HCT116 (cell line): ENCODE measurements at regions not wholly inside any gene's neighbourhood (a gene's known extent, or its start where the extent isn't known, plus 50 kb on each side); places are given as distances from the start of the nearest gene placed in this dataset.

ENCODE experiments used
- ATAC-seq: fragments of 200-7000 bp; cut with Tn5 transposase; 2 replicates; pipeline ENCODE4 v1.9.1; 2020; ENCODE audit warnings: mild to moderate bottlenecking, moderate library complexity
- BruUV-seq: library from RNA; stranded (reverse); fragments of 400-500 nt; replicated peaks from 2 replicates; lab custom pipeline; 2021; lab: Mats Ljungman, UMichigan
- CTCF ChIA-PET: fragments of 300-600 bp; sonication (Branson Sonifier 250); formaldehyde crosslinking; loops from one replicate; lab custom pipeline; 2021; ENCODE audit warnings: antibody characterized with exemption; lab: Charles Lee
- POLR2A ChIA-PET: fragments of 300-600, 350-600 bp; sonication (Branson Sonifier 250); formaldehyde crosslinking; loops from one replicate; lab custom pipeline; 2021; ENCODE audit warnings: antibody characterized with exemption; lab: Charles Lee
- RAD21 ChIA-PET, 2 experiments: fragments of 300-600 bp; sonication (Branson Sonifier 250); formaldehyde crosslinking; loops; one replicate each; lab custom pipeline; 2023; ENCODE audit warnings: low total read pairs in 2 of 2; ENCODE audit not compliant: uncharacterized antibody in 2 of 2, unreplicated experiment in 2 of 2, low non-redundant PET in 1 of 2; lab: Charles Lee
- DNase-seq: peaks from one replicate; pipeline ENCODE4 v3.0.0-alpha.2; 2010; ENCODE audit warnings: low read depth, low spot score
- H2AFZ ChIP-seq: fragments of 200-600 bp; shearing (Covaris generic), sonication (generic); 2 replicates; pipeline ENCODE4 v1.6.1; 2017; ENCODE audit warnings: low read depth, mixed run types, mixed read lengths, antibody characterized with exemption, low read length; ENCODE audit not compliant: poor library complexity, severe bottlenecking
- H3K27ac ChIP-seq: 2 replicates; pipeline ENCODE4 v1.5.1; 2012; ENCODE audit warnings: low read depth, low read length
- H3K27me3 ChIP-seq: fragments of 200-600 bp; sonication (generic); 2 replicates; pipeline ENCODE4 v1.6.1; 2016; ENCODE audit warnings: mixed run types, low read length, mixed read lengths; ENCODE audit not compliant: insufficient read depth
- H3K36me3 ChIP-seq, 2 experiments: fragments of 200-500 bp in 1 of 2; fragments of 200-600 bp in 1 of 2; sonication (Bioruptor generic) in 1 of 2; sonication (generic) in 1 of 2; 2 replicates each; pipeline versions ENCODE4 v1.5.1 to v1.6.1; 2014 to 2016; ENCODE audit warnings: low read length in 2 of 2, inconsistent platforms in 1 of 2, mixed read lengths in 1 of 2, mixed run types in 1 of 2; ENCODE audit not compliant: insufficient read depth in 2 of 2, control insufficient read depth in 1 of 2
- H3K4me1 ChIP-seq, 2 experiments: fragments of 200-600 bp in 1 of 2; sonication (generic) in 1 of 2; 2 replicates each; pipeline versions ENCODE4 v1.5.1 to v1.6.1; 2012 to 2017; ENCODE audit warnings: low read length in 2 of 2, inconsistent platforms in 1 of 2, mild to moderate bottlenecking in 1 of 2, mixed read lengths in 1 of 2, mixed run types in 1 of 2, moderate library complexity in 1 of 2; ENCODE audit not compliant: insufficient read depth in 2 of 2, control insufficient read depth in 1 of 2
- H3K4me2 ChIP-seq: fragments of 200-600 bp; sonication (generic); 2 replicates; pipeline ENCODE4 v1.6.1; 2017; ENCODE audit warnings: mixed run types, low read length, mixed read lengths
- H3K4me3 ChIP-seq, 2 experiments: fragments of 200-600 bp in 1 of 2; sonication (generic) in 1 of 2; replicated peaks in 1 of 2; 2 replicates each; pipeline ENCODE4 v1.5.1; 2011 to 2016; ENCODE audit warnings: low read length in 2 of 2, control low read depth in 1 of 2, low read depth in 1 of 2, mild to moderate bottlenecking in 1 of 2, mixed read lengths in 1 of 2, mixed run types in 1 of 2
- H3K79me2 ChIP-seq: fragments of 200-600 bp; sonication (generic); 2 replicates; pipeline ENCODE4 v1.6.1; 2017; ENCODE audit warnings: mild to moderate bottlenecking, mixed run types, low read length, moderate library complexity, mixed read lengths; ENCODE audit not compliant: insufficient read depth
- H3K9ac ChIP-seq: fragments of 200-600 bp; sonication (generic); 2 replicates; pipeline ENCODE4 v1.6.1; 2016; ENCODE audit warnings: low read length, mixed read lengths
- H3K9me2 ChIP-seq: fragments of 200-600 bp; sonication (generic), shearing (Covaris generic); 2 replicates; pipeline ENCODE4 v1.6.1; 2017; ENCODE audit warnings: mixed run types, mild to moderate bottlenecking, moderate library complexity; ENCODE audit not compliant: insufficient read depth
- H3K9me3 ChIP-seq, 2 experiments: fragments of 200-500 bp in 1 of 2; fragments of 200-600 bp in 1 of 2; sonication (Bioruptor generic) in 1 of 2; sonication (generic) in 1 of 2; 2 replicates each; pipeline ENCODE4 v1.6.1; 2014 to 2017; ENCODE audit warnings: low read length in 2 of 2, mixed read lengths in 2 of 2, inconsistent platforms in 1 of 2, low read depth in 1 of 2, mild to moderate bottlenecking in 1 of 2, mixed run types in 1 of 2, moderate library complexity in 1 of 2; ENCODE audit not compliant: control insufficient read depth in 1 of 2, insufficient read depth in 1 of 2
- H4K20me1 ChIP-seq: fragments of 200-600 bp; sonication (generic), shearing (Covaris generic); 2 replicates; pipeline ENCODE4 v1.6.1; 2017; ENCODE audit warnings: mixed run types, mild to moderate bottlenecking, moderate library complexity; ENCODE audit not compliant: insufficient read depth
- CBX3 ChIP-seq: IDR thresholded peaks from 2 replicates; pipeline ENCODE4 v1.6.1; 2012; ENCODE audit warnings: low read depth
- CEBPB ChIP-seq: IDR thresholded peaks from 2 replicates; pipeline ENCODE4 v1.6.1; 2012; ENCODE audit warnings: low read depth
- EGR1 ChIP-seq: IDR thresholded peaks from 2 replicates; pipeline ENCODE4 v1.6.1; 2012; ENCODE audit warnings: low read depth
- ELF1 ChIP-seq: IDR thresholded peaks from 2 replicates; pipeline ENCODE4 v1.6.1; 2012; ENCODE audit warnings: low read depth, borderline replicate concordance
- EZH2 ChIP-seq: fragments of 200-600 bp; sonication (generic); IDR thresholded peaks from 2 replicates; pipeline ENCODE4 v1.6.1; 2017; ENCODE audit warnings: antibody characterized with exemption, mixed run types
- JUND ChIP-seq: IDR thresholded peaks from 2 replicates; pipeline ENCODE4 v1.6.1; 2012
- POLR2A ChIP-seq: IDR thresholded peaks from 2 replicates; pipeline ENCODE4 v1.7.0; 2011; ENCODE audit warnings: borderline replicate concordance; ENCODE audit not compliant: insufficient read depth, insufficient read length; ENCODE audit errors: extremely low read depth
- POLR2AphosphoS5 ChIP-seq: IDR thresholded peaks from 2 replicates; pipeline ENCODE4 v1.6.1; 2011; ENCODE audit warnings: mild to moderate bottlenecking, low read depth, low read length, moderate library complexity
- RAD21 ChIP-seq: IDR thresholded peaks from 2 replicates; pipeline ENCODE4 v1.6.1; 2012; ENCODE audit warnings: low read depth, mild to moderate bottlenecking
- SIN3A ChIP-seq: IDR thresholded peaks from 2 replicates; pipeline ENCODE4 v1.6.1; 2012; ENCODE audit warnings: low read depth
- SP1 ChIP-seq: IDR thresholded peaks from 2 replicates; pipeline ENCODE4 v1.6.1; 2012; ENCODE audit warnings: low read depth
- SRF ChIP-seq: IDR thresholded peaks from 2 replicates; pipeline ENCODE4 v1.6.1; 2012; ENCODE audit warnings: low read depth
- TCF7L2 ChIP-seq: IDR thresholded peaks from 2 replicates; pipeline ENCODE4 v1.7.0; 2011; ENCODE audit warnings: borderline replicate concordance, inconsistent platforms; ENCODE audit not compliant: insufficient read depth, insufficient read length; ENCODE audit errors: extremely low read depth
- YY1 ChIP-seq: IDR thresholded peaks from 2 replicates; pipeline ENCODE4 v1.6.1; 2011; ENCODE audit warnings: low read length, low read depth, moderate library complexity, mild to moderate bottlenecking; ENCODE audit not compliant: insufficient replicate concordance; ENCODE audit errors: extremely low read depth
- ZFX ChIP-seq: fragments of 450-650 bp; IDR thresholded peaks from 2 replicates; pipeline ENCODE4 v1.6.1; 2017
- ZNF274 ChIP-seq: fragments of 200-500 bp; sonication (Bioruptor generic); IDR thresholded peaks from 2 replicates; pipeline ENCODE4 v1.6.1; 2014; ENCODE audit warnings: mild to moderate bottlenecking, low read depth, low read length, inconsistent platforms
- intact Hi-C: fragments of 100-400 bp; cut with micrococcal nuclease; formaldehyde crosslinking; loops from 2 replicates; pipeline ENCODE4 v1.10.0; 2022
- TF ChIP-seq, protein P1 (sequence below): IDR thresholded peaks from 2 replicates; pipeline ENCODE4 v1.6.1; 2012
- TF ChIP-seq, protein P2 (sequence below): IDR thresholded peaks from 2 replicates; pipeline ENCODE4 v1.6.1; 2012
- TF ChIP-seq, protein P3 (sequence below): IDR thresholded peaks from 2 replicates; pipeline ENCODE4 v1.6.1; 2011; ENCODE audit warnings: mild to moderate bottlenecking, low read length, moderate library complexity; ENCODE audit not compliant: insufficient replicate concordance; ENCODE audit errors: extremely low read depth
- TF ChIP-seq, protein P4 (sequence below): IDR thresholded peaks from 2 replicates; pipeline ENCODE4 v1.6.1; 2012; ENCODE audit warnings: low read depth

DNA sequence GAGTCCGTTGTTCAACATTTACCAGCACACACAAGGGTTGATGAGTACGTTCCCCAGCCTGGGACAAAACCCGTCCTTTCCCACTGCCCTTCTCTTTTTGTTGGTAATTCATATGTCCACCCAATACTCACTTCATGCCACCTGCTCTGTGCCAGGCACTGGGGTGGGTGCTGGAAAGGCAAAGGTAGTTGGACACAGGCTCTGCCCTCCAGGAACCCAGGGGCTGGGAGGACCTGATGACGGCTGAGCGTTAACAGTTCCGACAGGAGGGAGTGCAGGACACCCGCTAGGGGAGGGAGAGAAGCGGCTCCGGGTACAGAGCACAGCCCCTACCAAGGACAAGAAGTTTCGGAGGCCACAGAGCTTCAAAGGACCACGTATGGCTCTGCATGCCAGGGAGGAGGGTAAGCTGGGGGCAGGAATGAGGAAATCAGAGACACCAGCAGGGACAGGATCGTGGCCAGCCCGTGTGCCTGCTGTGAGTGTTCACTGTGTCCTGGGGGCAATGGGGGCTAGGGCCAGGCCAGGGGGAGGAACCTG, 134.1 kb upstream of the GPC1 start:
- CTCF ChIA-PET = no interaction called here
- peaks cover 0 to 3% of the 10 kb centered on the region in 2 experiments; a peak in 2 of 4 replicates for H3K4me1 ChIP-seq
- no peaks in the 10 kb centered on the region for H3K9me2 ChIP-seq
- no peaks in the 10 kb centered on the region for H4K20me1 ChIP-seq
- no TSS peak for BruUV-seq
- intact Hi-C loops = no loop called here
- H3K9me3 ChIP-seq = no peaks in the 10 kb centered on the region
- H2AFZ ChIP-seq = no peak overlapping the region
- TF ChIP-seq EGR1 (no peak), ELF1 (no peak), RAD21 (no peak), CBX3 (no peak), ZFX (no peak), TCF7L2 (no peak), EZH2 (no peak), SP1 (no peak), ZNF274 (no peak), YY1 (no peak), CEBPB (no peak), SIN3A (no peak), SRF (no peak), POLR2AphosphoS5 (no peak), POLR2A (no peak), JUND (no peak)
- TF ChIP-seq, protein P1, sequence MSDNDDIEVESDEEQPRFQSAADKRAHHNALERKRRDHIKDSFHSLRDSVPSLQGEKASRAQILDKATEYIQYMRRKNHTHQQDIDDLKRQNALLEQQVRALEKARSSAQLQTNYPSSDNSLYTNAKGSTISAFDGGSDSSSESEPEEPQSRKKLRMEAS = no peak
- TF ChIP-seq, protein P2, sequence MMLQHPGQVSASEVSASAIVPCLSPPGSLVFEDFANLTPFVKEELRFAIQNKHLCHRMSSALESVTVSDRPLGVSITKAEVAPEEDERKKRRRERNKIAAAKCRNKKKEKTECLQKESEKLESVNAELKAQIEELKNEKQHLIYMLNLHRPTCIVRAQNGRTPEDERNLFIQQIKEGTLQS = no peak
- TF ChIP-seq, protein P3, sequence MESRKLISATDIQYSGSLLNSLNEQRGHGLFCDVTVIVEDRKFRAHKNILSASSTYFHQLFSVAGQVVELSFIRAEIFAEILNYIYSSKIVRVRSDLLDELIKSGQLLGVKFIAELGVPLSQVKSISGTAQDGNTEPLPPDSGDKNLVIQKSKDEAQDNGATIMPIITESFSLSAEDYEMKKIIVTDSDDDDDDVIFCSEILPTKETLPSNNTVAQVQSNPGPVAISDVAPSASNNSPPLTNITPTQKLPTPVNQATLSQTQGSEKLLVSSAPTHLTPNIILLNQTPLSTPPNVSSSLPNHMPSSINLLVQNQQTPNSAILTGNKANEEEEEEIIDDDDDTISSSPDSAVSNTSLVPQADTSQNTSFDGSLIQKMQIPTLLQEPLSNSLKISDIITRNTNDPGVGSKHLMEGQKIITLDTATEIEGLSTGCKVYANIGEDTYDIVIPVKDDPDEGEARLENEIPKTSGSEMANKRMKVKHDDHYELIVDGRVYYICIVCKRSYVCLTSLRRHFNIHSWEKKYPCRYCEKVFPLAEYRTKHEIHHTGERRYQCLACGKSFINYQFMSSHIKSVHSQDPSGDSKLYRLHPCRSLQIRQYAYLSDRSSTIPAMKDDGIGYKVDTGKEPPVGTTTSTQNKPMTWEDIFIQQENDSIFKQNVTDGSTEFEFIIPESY = no peak
- TF ChIP-seq, protein P4, sequence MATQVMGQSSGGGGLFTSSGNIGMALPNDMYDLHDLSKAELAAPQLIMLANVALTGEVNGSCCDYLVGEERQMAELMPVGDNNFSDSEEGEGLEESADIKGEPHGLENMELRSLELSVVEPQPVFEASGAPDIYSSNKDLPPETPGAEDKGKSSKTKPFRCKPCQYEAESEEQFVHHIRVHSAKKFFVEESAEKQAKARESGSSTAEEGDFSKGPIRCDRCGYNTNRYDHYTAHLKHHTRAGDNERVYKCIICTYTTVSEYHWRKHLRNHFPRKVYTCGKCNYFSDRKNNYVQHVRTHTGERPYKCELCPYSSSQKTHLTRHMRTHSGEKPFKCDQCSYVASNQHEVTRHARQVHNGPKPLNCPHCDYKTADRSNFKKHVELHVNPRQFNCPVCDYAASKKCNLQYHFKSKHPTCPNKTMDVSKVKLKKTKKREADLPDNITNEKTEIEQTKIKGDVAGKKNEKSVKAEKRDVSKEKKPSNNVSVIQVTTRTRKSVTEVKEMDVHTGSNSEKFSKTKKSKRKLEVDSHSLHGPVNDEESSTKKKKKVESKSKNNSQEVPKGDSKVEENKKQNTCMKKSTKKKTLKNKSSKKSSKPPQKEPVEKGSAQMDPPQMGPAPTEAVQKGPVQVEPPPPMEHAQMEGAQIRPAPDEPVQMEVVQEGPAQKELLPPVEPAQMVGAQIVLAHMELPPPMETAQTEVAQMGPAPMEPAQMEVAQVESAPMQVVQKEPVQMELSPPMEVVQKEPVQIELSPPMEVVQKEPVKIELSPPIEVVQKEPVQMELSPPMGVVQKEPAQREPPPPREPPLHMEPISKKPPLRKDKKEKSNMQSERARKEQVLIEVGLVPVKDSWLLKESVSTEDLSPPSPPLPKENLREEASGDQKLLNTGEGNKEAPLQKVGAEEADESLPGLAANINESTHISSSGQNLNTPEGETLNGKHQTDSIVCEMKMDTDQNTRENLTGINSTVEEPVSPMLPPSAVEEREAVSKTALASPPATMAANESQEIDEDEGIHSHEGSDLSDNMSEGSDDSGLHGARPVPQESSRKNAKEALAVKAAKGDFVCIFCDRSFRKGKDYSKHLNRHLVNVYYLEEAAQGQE = no peak
- H3K79me2 ChIP-seq = no peaks in the 10 kb centered on the region
- no peak overlapping the region for H3K27ac ChIP-seq
- H3K27me3 ChIP-seq = no peaks in the 10 kb centered on the region
- no peak overlapping the region for H3K4me2 ChIP-seq
- no peak overlapping the region for H3K9ac ChIP-seq
- H3K4me3 ChIP-seq = no peak overlapping the region
- H3K36me3 ChIP-seq = no peaks in the 10 kb centered on the region
- POLR2A ChIA-PET = no interaction called here
- no peak for DNase-seq
- RAD21 ChIA-PET = interaction anchor here in 1 of 2 experiments (0.6 kb wide), 1 partner anchor 68 kb away, joined by 11 read pairs; no protein-coding TSS in a partner anchor
- no peak for ATAC-seq
